ENCODE measurements at regions not wholly inside any gene's neighbourhood (a gene's known extent, or its start where the extent isn't known, plus 50 kb on each side); places are given as distances from the start of the nearest gene placed in this dataset.
"Not testable (repeated sequence)": the region's sequence is repeated elsewhere in the genome, so short reads cannot be mapped to it uniquely, and the experiment has no call there.

DNA sequence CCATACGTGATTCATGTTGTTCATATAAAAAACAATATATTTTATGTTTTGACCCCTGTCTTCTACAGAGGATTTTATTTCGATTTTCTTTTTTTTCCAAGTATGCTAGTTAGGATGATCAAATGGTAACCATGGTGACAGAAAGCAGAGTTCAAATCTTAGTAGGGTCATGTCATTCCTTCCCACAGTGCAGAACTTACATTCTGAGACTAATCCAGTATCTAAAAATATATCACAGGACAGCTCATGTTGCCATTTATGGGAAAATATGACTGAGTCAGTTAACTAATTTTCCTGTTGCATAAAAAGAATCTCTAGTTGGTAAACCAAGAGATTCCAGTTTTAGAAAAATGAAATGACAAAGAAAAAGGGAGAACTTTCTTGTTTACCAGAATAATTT, 209.5 kb downstream of the PARM1 start:
- no peaks in the 10 kb centered on the region for H3K27me3 ChIP-seq
- no peaks in the 10 kb centered on the region for H3K4me1 ChIP-seq
- 28 to 44% methylated on average over 2 of the region's 2 CpGs for WGBS, 2 donors (ENCODE audit: low coverage in 1 of 2)
- no peak overlapping the region for H3K27ac ChIP-seq
- no peaks in the 10 kb centered on the region for H3K36me3 ChIP-seq
- H3K4me3 ChIP-seq: no peak overlapping the region
- no peak for TF ChIP-seq EP300 (IDR thresholded peaks at IDR 0.05)
- TF ChIP-seq POLR2AphosphoS5 (IDR thresholded peaks at IDR 0.05): no peak
- TF ChIP-seq, protein P1, sequence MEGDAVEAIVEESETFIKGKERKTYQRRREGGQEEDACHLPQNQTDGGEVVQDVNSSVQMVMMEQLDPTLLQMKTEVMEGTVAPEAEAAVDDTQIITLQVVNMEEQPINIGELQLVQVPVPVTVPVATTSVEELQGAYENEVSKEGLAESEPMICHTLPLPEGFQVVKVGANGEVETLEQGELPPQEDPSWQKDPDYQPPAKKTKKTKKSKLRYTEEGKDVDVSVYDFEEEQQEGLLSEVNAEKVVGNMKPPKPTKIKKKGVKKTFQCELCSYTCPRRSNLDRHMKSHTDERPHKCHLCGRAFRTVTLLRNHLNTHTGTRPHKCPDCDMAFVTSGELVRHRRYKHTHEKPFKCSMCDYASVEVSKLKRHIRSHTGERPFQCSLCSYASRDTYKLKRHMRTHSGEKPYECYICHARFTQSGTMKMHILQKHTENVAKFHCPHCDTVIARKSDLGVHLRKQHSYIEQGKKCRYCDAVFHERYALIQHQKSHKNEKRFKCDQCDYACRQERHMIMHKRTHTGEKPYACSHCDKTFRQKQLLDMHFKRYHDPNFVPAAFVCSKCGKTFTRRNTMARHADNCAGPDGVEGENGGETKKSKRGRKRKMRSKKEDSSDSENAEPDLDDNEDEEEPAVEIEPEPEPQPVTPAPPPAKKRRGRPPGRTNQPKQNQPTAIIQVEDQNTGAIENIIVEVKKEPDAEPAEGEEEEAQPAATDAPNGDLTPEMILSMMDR (IDR thresholded peaks at IDR 0.05): no peak
- ATAC-seq: no peak
- H3K9me3 ChIP-seq: no peaks in the 10 kb centered on the region

DNA sequence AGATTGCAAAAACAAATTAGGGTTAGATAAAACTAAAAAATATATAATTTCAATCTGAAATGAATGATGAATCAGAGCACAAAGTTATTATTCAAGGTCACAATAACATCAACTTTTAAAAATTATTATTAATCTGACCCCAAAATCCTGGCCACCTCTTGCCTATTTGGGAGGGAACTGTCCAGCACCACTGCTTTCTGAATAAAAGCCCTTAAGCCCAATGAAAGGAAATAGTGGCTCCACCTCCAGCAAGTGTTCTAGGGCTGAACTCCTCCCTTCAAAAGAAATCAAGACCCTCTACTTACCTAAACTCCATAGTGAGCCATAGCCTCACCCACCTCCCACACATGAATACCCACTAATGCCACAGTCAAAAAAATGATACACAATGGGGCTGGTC, 208.2 kb downstream of the PARM1 start:
- H3K4me1 ChIP-seq: no peaks in the 10 kb centered on the region
- H3K36me3 ChIP-seq: no peaks in the 10 kb centered on the region
- no peaks in the 10 kb centered on the region for H3K27me3 ChIP-seq
- TF ChIP-seq POLR2AphosphoS5 (IDR thresholded peaks at IDR 0.05) (no peak), EP300 (IDR thresholded peaks at IDR 0.05) (no peak), POLR2A (IDR thresholded peaks at IDR 0.05) (no peak)
- TF ChIP-seq, protein P1 (IDR thresholded peaks at IDR 0.05): no peak
- no peak for ATAC-seq
- H3K27ac ChIP-seq: no peak overlapping the region
- H3K9me3 ChIP-seq: no peaks in the 10 kb centered on the region
- H3K4me3 ChIP-seq: no peak overlapping the region

DNA sequence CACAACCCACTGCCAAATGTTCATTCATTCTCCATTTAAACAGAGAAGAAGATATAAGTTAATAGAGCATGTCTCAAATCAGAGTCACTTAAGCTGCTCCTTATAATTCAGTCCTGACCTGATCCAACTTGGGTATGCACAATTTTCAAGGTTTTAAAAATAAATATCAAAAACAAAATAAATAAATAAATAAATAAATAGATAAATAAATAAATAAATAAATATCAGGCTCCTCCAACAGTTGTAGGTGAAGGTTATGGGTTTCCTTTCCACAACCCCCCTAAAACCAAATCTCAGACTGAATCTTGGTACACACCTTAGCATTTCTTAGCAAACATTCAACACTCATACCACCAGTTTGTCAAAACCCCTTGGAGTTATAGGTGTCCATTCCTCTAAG, 204.4 kb downstream of the PARM1 start:
- Histone ChIP-seq H3K27me3 (no peaks in the 10 kb centered on the region), H3K27ac (no peak overlapping the region), H3K4me3 (no peak overlapping the region), H3K4me1 (no peaks in the 10 kb centered on the region), H3K9me3 (no peaks in the 10 kb centered on the region), H3K36me3 (no peaks in the 10 kb centered on the region)
- TF ChIP-seq EP300 (IDR thresholded peaks at IDR 0.05): no peak
- no peak for ATAC-seq

DNA sequence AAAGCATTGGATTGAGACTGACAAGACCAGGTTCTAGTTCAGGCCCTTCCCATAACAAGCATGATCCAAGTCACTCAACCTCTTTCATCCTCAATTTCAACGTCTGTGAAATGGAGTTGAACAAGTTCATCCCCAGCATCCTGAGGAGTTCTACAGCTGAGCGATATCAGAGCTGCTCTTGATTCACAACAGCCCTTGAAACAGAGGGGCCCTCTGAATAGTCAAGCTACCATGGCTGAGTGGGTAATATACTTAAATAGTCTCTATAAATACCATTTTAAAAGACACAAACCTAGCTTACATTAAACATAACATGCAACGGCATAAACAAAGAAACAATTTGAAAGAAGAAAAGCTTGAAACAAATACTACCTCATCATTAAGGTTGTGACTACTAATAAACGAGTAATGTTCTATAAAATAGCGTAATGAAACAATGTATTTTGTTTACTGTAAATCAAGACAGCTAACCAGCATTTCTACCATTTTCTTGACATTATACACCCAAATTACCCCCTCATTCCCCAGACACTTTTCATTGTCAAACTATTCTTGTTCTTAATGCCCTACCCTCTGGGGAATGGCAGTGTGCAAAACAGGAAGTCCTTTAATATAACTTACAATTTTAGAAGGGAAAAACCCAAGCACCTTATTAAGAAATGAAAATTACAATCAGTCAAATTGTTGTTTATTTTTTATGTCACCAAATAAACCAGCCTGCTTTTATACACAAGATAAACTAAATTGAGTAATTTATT, 202.3 kb downstream of the PARM1 start:
- Histone ChIP-seq H3K36me3 (no peaks in the 10 kb centered on the region), H3K4me1 (no peaks in the 10 kb centered on the region), H3K4me3 (no peak overlapping the region), H3K27me3 (no peaks in the 10 kb centered on the region), H3K9me3 (no peaks in the 10 kb centered on the region), H3K27ac (no peak overlapping the region)
- TF ChIP-seq POLR2AphosphoS5 (IDR thresholded peaks at IDR 0.05): no peak
- 73 to 77% methylated on average over 4 to 5 of the region's 5 CpGs for WGBS, 2 donors (ENCODE audit: low coverage in 1 of 2)
- no peak for ATAC-seq

DNA sequence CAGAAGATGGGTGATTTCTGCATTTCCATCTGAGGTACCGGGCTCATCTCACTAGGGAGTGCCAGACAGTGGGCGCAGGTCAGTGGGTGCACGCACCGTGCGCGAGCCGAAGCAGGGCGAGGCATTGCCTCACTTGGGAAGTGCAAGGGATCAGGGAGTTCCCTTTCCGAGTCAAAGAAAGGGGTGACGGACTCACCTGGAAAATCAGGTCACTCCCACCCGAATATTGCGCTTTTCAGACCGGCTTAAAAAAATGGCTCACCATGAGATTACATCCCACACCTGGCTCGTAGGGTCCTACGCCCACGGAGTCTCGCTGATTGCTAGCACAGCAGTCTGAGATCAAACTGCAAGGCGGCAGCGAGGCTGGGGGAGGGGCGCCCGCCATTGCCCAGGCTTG, 194.0 kb downstream of the PARM1 start:
- WGBS, 2 donors (ENCODE audit: low coverage in 1 of 2): 87% methylated on average over 8 of the region's 21 CpGs; no CpG with 5 or more reads in 1 of the 2 donors
- H3K36me3 ChIP-seq, H3K27ac ChIP-seq, ATAC-seq, H3K27me3 ChIP-seq, H3K9me3 ChIP-seq, H3K4me1 ChIP-seq, H3K4me3 ChIP-seq: not testable (repeated sequence)

DNA sequence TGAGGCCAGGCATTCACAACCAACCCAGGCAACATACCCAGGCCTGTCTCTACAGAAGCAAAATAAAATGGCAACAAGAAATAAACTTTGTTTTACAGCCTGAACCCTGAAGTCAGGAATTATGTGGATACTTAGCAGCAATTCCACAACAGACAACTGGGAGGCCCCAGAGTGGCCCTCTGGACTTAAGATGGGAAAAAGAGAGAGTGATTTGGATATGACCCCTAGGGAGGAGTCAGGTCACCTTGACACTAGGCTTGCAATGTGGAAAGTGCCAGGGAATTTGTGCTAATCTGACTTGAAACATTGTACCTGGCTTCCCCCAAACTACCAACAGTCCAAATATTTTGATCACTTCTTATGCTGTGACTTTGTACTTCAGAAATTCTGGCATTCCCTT, 193.1 kb downstream of the PARM1 start:
- no peak overlapping the region for H3K4me3 ChIP-seq
- H3K27me3 ChIP-seq: no peaks in the 10 kb centered on the region
- no peak for ATAC-seq
- no peaks in the 10 kb centered on the region for H3K9me3 ChIP-seq
- no peaks in the 10 kb centered on the region for H3K4me1 ChIP-seq
- no peak overlapping the region for H3K27ac ChIP-seq
- H3K36me3 ChIP-seq: no peaks in the 10 kb centered on the region
- no peak for TF ChIP-seq EP300 (IDR thresholded peaks at IDR 0.05)
- no peak for TF ChIP-seq POLR2AphosphoS5 (IDR thresholded peaks at IDR 0.05)
- no peak for TF ChIP-seq POLR2A (IDR thresholded peaks at IDR 0.05)
- TF ChIP-seq, protein P1 (IDR thresholded peaks at IDR 0.05): no peak
